T follicular helper cell (primary cell): ENCODE measurements at regions not wholly inside any gene's neighbourhood (a gene's known extent, or its start where the extent isn't known, plus 50 kb on each side); places are given as distances from the start of the nearest gene placed in this dataset.
"Not testable (repeated sequence)": the region's sequence is repeated elsewhere in the genome, so short reads cannot be mapped to it uniquely, and the experiment has no call there.

Experiments
- DNase-seq: peaks from one replicate; pipeline ENCODE4 v3.0.0-alpha.2; 2020; ENCODE audit warnings: low read depth

DNA sequence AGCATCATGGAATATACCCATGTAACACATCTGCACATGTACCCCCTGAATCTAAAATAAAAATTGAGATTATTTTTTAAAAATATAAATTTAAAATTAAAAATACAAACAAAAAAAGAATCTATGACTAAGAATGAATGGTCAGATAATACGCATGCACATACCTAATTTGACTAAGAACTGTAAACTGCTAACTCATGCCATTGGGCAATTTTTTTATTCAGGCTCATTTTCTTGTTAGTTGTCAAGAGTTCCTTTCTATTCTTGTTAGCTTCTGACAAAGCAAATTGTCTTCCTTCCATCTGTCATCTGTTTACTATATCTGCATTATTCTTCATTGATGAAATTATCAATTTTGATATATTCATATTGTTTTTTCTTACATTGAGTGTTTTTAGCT is 69.5 kb upstream of the HAND1 start:
- no peak for DNase-seq

DNA sequence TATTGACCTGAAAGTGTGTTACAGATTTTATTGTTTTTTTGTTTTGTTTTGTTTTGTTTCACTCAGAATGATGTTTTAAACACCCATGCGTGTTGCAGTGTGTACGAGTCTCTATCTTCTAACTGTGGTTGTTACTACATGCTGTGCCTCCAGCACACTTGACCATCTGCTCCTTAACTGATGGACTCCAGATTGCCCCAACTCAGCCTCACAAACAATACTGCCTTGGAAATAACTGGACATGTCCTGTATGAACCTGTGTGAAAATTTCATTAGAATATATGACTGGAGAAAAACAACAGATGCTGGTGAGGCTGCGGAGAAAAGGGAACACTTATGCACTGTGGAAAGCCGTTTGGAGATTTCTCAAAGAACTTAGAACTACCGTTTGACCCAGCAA is 68.7 kb upstream of the HAND1 start:
- no peak for DNase-seq

DNA sequence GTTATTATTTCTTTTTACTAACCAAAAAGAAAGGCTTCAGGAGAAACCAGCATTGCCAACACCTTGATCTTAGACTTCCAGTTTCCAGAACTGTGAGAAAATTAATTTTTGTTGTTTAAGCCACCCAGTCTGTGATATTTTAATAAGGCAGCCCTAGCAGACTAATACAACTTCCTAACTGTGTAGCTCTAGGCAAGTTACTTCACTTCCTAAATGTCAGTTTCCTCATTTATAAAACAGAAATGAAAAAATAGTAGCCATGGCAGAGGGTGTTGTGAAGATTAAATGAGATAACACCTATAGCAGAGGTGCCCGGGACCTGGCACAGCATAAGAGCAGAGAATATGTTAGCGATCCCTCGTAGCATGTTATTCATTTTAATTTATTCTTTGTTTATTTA is 66.6 kb upstream of the HAND1 start:
- DNase-seq = no peak

DNA sequence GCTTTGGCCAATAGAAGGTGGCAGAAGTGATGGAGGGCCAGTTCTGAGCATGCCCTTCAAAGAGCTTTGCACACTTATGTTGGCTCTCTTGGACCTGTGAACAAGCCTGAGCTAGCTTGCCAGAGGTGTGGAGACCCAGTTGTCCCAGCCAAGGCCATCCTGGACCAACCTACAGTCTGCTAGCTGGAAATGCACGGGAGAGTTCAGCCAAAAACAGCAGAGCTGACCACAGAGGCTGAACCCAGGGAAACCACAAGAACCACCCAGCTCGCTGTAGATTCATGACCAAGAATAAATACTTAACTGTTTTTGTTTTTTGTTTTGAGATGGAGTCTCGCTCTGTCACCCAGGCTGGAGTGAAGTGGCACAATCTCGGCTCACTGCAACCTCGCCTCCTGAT is 65.4 kb upstream of the HAND1 start:
- no peak for DNase-seq

DNA sequence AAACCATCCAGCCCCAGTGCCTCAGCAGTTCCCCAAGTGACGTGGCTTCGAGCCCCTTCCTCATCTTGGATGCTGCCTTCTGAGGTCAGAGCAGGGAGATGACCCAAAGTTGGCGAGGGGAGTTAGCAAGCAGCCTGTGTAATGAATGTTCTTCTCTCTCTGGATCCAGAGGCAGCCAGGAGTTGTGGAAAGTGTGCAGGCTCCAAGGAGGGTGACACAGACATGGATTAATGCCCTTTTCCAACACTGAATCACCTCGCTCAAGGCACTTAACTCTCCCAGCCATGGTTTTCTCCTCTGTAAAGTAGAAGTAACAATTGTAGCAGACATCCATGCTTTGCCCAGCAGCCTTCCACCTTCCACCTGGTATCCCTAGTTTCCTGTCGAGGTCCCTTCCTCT is 64.6 kb upstream of the HAND1 start:
- DNase-seq = no peak

DNA sequence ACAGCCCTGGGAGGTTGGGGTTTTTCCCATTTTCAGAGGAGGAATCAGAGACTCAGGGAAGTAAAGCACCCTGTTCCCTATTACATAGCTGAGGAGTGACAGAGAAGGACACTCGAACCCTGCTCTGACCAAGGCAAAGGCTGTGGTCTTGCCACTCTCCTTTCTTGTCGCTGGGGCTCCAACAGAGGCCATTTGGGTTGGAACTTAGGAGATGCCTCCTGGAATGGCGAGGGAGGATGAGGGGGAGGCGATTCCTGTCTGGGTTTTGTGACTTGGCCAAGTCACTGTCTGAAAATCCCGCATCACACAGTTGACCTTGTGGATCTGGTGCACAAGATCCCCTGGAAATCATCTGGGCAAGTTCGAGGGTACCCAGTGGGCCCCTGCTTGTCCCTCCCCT is 64.0 kb upstream of the HAND1 start:
- no peak for DNase-seq

- no peak for DNase-seq
Measured at GRCh38 chr5:154541553-154541952, 63.5 kb upstream of the HAND1 start.

GRCh38 chr5:154540600-154540999 is 62.6 kb upstream of the HAND1 start:
- no peak for DNase-seq

- DNase-seq = no peak
Measured at GRCh38 chr5:154538492-154538891, 60.5 kb upstream of the HAND1 start.

DNA sequence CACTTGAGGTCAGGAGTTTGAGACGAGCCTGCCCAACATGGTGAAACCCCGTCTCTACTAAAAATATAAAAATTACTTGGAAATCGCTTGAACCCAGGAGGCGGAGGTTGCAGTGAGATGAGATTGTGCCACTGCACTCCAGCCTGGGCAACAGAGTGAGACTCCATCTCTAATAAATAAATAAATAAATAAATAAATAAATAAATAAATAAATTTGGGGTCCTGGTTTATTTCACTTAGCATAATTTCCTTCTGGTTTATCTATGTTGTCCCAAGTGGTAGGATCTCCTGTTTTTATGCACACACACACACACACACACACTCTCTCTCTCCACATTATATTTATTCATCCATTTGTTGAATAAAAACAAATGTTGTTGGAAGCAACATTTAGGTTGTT is 58.4 kb upstream of the HAND1 start:
- DNase-seq = not testable (repeated sequence)

DNA sequence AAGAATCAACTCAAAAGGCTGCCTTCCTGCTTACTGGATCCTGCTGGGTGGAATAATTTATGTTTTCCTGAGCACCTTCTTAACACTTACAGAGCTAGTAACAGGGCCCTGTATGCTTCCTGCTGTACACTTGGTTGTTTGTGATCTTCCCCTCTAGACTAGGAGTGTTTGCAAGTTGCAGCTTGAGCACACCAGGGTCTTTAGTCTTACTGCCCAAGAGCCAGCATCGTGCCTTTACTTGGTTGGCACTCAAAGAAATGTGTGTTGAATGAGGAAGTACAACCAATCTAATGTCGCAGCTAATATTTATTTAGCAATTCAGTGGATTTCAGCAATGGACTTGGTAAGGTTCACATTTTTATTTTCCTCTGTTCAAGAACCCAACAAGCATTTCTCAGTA is 57.5 kb upstream of the HAND1 start:
- DNase-seq = no peak

DNA sequence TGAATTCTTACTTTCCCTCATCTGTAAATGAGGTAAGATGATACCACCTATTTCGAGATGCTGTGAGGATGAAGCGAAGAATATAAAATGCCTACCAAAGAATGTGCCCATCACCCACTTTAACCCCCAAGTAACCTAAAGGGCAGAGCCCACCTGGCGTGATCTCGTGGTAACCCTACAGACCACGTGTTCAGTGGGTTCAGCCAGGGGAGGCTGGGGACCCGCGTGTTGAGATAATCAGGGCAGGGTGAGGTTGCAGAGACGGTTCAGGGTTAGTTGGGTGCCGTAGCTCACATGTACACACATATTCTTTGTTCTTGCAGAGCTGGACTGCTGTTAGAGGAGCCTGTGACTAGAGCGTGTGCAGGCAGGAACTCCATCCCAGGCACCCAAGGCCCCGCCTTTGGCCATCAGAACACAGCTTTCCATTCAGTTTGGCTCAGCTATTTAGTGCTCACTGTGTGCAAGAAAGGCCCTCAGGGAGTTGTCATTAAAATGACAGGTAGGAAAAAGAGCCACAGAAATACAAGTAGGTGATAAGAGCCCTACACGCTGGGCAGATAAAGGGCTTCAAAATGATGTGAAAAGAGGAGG is 56.5 kb upstream of the HAND1 start:
- no peak for DNase-seq

DNA sequence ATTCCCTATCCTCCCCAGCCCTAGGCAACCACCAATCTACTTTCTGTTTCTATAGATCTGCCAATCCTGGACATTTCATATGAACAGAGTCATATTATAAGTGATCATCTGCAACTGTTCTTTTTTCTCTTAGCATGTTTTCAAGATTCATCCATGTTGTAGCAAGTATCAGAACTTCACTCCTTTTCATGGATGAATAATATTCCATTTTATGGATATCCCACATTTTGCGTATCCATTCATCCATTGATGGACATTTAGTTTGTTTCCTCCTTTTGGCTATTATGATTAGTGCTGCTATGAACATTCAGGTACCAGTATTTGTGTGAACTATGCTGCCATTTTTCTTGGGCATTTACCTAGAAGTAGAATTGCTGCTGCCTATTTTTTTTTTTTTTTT is 51.3 kb upstream of the HAND1 start:
- DNase-seq = no peak

- DNase-seq = no peak
Measured at GRCh38 chr5:154528005-154528594, 50.1 kb upstream of the HAND1 start.
